ENCODE measurements at regions not wholly inside any gene's neighbourhood (a gene's known extent, or its start where the extent isn't known, plus 50 kb on each side); places are given as distances from the start of the nearest gene placed in this dataset.

DNA sequence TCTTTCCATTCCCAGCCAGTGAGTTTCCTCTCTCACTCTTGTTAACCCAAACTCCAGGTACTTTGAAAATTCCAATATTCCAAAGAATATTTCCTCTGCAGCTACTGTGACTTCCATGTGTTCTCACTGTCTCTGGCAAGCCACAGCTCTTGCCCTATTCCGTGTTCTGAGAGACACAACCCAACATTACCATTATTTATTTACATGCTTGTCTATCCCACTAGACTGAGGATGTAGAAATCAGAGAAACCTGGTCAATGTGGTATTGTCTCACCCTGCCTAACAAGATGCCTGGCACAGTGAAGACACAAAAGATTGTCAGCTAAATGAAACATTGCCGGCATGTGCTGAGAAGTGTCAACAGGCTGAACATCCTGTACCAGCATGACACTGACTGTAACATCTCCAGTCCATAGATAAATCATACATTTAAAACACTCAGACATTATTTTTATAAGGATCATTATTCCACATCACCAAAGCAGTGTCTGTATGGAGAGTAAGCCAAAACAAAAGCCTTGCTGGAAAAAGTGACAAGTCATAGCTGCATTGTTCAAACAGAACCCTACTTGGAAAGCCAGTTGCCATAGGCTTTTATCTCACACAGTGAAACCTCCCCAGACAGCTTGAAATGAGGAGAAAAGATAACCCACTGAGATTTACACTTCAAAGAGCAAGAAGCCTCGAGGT, 72.3 kb downstream of the SIPA1L2 start:
- TF ChIP-seq CEBPB (IDR thresholded peaks at IDR 0.05) (no peak), EP300 (IDR thresholded peaks at IDR 0.05; ENCODE audit: borderline replicate concordance) (no peak)

DNA sequence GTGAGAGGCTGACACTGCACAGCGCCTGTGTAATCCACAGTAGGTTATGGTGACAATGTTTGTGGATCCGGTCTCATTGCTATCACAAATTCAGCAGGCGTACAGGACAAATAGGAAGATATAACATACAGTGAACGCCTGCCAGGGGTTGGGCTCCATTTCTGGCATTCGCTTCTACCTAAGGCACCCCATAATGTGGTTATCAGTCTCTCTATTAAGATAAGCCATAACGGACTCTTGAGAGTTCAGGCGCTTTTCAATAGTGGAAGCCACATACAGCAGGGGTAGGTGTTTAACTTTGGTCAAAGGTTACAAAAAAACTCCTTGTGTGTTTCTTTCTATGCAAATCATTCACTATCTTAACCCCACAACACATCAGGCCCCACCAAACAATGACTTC, 72.8 kb downstream of the SIPA1L2 start:
- TF ChIP-seq TEAD4 (IDR thresholded peaks at IDR 0.05), result no peak
- TF ChIP-seq ZBTB7A (IDR thresholded peaks at IDR 0.05; ENCODE audit: low read depth), result no peak
- TF ChIP-seq, protein P1, sequence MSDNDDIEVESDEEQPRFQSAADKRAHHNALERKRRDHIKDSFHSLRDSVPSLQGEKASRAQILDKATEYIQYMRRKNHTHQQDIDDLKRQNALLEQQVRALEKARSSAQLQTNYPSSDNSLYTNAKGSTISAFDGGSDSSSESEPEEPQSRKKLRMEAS (IDR thresholded peaks at IDR 0.05), result no peak
- TF ChIP-seq, protein P2, sequence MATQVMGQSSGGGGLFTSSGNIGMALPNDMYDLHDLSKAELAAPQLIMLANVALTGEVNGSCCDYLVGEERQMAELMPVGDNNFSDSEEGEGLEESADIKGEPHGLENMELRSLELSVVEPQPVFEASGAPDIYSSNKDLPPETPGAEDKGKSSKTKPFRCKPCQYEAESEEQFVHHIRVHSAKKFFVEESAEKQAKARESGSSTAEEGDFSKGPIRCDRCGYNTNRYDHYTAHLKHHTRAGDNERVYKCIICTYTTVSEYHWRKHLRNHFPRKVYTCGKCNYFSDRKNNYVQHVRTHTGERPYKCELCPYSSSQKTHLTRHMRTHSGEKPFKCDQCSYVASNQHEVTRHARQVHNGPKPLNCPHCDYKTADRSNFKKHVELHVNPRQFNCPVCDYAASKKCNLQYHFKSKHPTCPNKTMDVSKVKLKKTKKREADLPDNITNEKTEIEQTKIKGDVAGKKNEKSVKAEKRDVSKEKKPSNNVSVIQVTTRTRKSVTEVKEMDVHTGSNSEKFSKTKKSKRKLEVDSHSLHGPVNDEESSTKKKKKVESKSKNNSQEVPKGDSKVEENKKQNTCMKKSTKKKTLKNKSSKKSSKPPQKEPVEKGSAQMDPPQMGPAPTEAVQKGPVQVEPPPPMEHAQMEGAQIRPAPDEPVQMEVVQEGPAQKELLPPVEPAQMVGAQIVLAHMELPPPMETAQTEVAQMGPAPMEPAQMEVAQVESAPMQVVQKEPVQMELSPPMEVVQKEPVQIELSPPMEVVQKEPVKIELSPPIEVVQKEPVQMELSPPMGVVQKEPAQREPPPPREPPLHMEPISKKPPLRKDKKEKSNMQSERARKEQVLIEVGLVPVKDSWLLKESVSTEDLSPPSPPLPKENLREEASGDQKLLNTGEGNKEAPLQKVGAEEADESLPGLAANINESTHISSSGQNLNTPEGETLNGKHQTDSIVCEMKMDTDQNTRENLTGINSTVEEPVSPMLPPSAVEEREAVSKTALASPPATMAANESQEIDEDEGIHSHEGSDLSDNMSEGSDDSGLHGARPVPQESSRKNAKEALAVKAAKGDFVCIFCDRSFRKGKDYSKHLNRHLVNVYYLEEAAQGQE (IDR thresholded peaks at IDR 0.05; ENCODE audit: low read depth), result no peak
- TF ChIP-seq YY1 (IDR thresholded peaks at IDR 0.05; ENCODE audit: low read depth), result no peak
- no peak for TF ChIP-seq FOXM1 (IDR thresholded peaks at IDR 0.05; ENCODE audit: borderline replicate concordance, low read depth)
- no peak for TF ChIP-seq CEBPB (IDR thresholded peaks at IDR 0.05)
- TF ChIP-seq NFIC (IDR thresholded peaks at IDR 0.05), result no peak
- no peak for TF ChIP-seq CREB1 (IDR thresholded peaks at IDR 0.05; ENCODE audit: low read depth)
- TF ChIP-seq, protein P3, sequence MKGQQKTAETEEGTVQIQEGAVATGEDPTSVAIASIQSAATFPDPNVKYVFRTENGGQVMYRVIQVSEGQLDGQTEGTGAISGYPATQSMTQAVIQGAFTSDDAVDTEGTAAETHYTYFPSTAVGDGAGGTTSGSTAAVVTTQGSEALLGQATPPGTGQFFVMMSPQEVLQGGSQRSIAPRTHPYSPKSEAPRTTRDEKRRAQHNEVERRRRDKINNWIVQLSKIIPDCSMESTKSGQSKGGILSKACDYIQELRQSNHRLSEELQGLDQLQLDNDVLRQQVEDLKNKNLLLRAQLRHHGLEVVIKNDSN (IDR thresholded peaks at IDR 0.05), result no peak
- no peak for TF ChIP-seq EP300 (IDR thresholded peaks at IDR 0.05; ENCODE audit: borderline replicate concordance)
- TF ChIP-seq RAD21 (IDR thresholded peaks at IDR 0.05; ENCODE audit: low read depth), result no peak
- no peak for TF ChIP-seq TCF12 (IDR thresholded peaks at IDR 0.05; ENCODE audit: low read depth)

DNA sequence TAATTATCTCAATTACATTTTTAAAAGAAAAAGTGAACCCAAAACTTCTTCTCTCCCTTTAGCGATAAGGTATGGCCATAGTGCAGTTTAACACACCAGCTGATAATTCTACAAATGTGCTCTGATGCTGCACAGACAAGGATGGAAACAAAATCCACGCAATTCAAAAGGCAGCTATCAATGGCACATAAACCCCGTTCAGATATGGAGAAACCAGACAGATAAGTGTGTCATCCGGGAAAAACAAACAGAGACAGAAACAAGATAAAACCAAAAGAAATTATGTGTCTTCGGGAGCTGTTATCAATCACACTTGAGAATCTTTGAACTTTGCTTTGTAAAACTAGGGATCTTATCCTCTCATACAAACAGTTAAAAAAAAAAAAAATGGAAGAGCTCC, 73.6 kb downstream of the SIPA1L2 start:
- TF ChIP-seq EP300 (IDR thresholded peaks at IDR 0.05; ENCODE audit: borderline replicate concordance) (no peak), EGR1 (IDR thresholded peaks at IDR 0.05) (no peak), CREB1 (IDR thresholded peaks at IDR 0.05; ENCODE audit: low read depth) (no peak), YY1 (IDR thresholded peaks at IDR 0.05; ENCODE audit: low read depth) (no peak), CEBPB (IDR thresholded peaks at IDR 0.05) (no peak), TEAD4 (IDR thresholded peaks at IDR 0.05) (no peak), TAF1 (IDR thresholded peaks at IDR 0.05; ENCODE audit: low read depth) (no peak), NFIC (IDR thresholded peaks at IDR 0.05) (no peak), FOXM1 (IDR thresholded peaks at IDR 0.05; ENCODE audit: borderline replicate concordance, low read depth) (no peak)
- TF ChIP-seq, protein P1 (IDR thresholded peaks at IDR 0.05), result no peak

DNA sequence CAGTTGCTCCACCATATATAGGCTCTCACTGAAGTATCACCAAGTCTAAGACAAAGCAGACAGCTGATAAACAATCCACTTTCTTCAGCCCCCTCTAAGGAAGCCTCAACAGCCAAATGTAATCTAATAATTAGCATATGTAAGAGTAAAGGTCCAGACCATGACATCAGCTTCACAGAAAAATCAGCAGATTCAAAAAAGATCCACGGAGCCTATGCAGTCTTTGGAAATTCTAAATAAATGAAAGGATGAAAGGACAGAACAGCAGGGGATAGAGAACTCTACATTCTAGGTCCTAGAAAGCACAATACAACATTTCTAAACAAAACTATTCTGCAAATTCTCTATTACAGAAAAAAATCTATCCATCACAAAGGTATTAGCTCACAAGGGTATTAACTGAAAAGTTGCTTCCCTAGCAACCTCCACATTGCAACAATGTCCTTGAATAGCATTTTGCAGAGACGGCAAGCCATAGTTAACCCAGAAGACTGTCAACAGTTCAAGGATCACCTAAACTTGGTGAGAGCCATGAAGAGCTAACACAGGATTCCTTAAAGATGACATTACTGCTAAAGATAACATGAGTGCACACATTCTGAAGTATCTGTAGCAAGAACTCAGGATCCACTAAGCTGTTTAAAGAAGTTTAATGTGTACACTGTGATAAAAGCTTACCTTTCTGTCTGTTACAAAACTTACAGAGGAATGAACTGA, 74.3 kb downstream of the SIPA1L2 start:
- TF ChIP-seq ZBTB7A (IDR thresholded peaks at IDR 0.05; ENCODE audit: low read depth) (no peak), EP300 (IDR thresholded peaks at IDR 0.05; ENCODE audit: borderline replicate concordance) (no peak), NFIC (IDR thresholded peaks at IDR 0.05) (no peak), CREB1 (IDR thresholded peaks at IDR 0.05; ENCODE audit: low read depth) (no peak), RAD21 (IDR thresholded peaks at IDR 0.05; ENCODE audit: low read depth) (no peak), EGR1 (IDR thresholded peaks at IDR 0.05) (no peak), YY1 (IDR thresholded peaks at IDR 0.05; ENCODE audit: low read depth) (no peak), TAF1 (IDR thresholded peaks at IDR 0.05; ENCODE audit: low read depth) (no peak), TCF12 (IDR thresholded peaks at IDR 0.05; ENCODE audit: low read depth) (no peak), TEAD4 (IDR thresholded peaks at IDR 0.05) (no peak), CEBPB (IDR thresholded peaks at IDR 0.05) (no peak), FOXM1 (IDR thresholded peaks at IDR 0.05; ENCODE audit: borderline replicate concordance, low read depth) (no peak)
- TF ChIP-seq, protein P2 (IDR thresholded peaks at IDR 0.05; ENCODE audit: low read depth), result no peak
- TF ChIP-seq, protein P1 (IDR thresholded peaks at IDR 0.05), result no peak
- TF ChIP-seq, protein P3 (IDR thresholded peaks at IDR 0.05), result no peak

DNA sequence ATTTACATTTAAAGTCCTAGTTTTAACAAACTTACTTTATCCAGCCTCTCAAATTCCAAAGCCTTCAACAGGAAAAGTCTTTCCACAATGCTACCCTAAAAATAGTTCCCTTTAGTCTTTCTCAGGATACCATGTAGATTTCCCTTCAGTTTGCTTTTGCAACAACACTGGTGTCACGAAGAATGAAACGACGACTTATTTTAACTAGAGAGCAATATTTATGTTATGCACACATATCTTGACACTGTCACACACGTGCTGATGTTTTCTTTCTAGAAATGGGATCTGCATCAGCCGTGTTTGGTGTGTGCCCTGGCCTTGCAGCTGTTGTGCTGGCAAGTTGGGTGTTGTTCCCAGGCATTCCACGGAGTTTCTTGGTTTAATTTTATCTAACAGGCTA, 75.5 kb downstream of the SIPA1L2 start:
- TF ChIP-seq, protein P1 (IDR thresholded peaks at IDR 0.05), result no peak
- TF ChIP-seq EGR1 (IDR thresholded peaks at IDR 0.05) (no peak), TEAD4 (IDR thresholded peaks at IDR 0.05) (no peak), TCF12 (IDR thresholded peaks at IDR 0.05; ENCODE audit: low read depth) (no peak), NFIC (IDR thresholded peaks at IDR 0.05) (no peak), TAF1 (IDR thresholded peaks at IDR 0.05; ENCODE audit: low read depth) (no peak), EP300 (IDR thresholded peaks at IDR 0.05; ENCODE audit: borderline replicate concordance) (no peak), CREB1 (IDR thresholded peaks at IDR 0.05; ENCODE audit: low read depth) (no peak), FOXM1 (IDR thresholded peaks at IDR 0.05; ENCODE audit: borderline replicate concordance, low read depth) (no peak), CEBPB (IDR thresholded peaks at IDR 0.05) (no peak), YY1 (IDR thresholded peaks at IDR 0.05; ENCODE audit: low read depth) (no peak)
- TF ChIP-seq, protein P3 (IDR thresholded peaks at IDR 0.05), result no peak
- TF ChIP-seq, protein P2 (IDR thresholded peaks at IDR 0.05; ENCODE audit: low read depth), result no peak
